ENCODE measurements at regions not wholly inside any gene's neighbourhood (a gene's known extent, or its start where the extent isn't known, plus 50 kb on each side); places are given as distances from the start of the nearest gene placed in this dataset.
"Not testable (repeated sequence)": the region's sequence is repeated elsewhere in the genome, so short reads cannot be mapped to it uniquely, and the experiment has no call there.

DNA sequence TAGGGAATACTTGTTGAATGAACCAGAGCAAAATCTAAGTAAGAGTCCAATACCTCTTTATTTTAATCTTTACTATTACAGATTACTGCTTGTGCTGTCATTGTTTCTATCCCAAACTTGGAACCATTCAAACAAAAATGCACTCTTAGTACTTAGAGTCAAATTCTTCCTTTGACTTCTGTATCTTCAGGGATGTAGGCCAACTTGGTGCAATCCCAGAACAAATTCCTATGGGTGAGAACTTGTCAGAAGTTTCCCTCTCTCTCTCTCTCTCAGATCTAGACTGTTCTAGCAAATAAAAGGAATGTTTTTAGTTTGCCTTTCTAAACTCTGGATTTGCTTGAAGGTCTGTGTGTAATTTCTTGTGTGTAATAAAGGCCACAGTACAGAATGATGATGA lies 329.0 kb upstream of the TMTC4 start:
- Mint-ChIP-seq H3K27ac (no peak overlapping the region), H3K36me3 (no peaks in the 10 kb centered on the region), H3K9me3 (no peaks in the 10 kb centered on the region)
- ATAC-seq = no peak
- no peak for DNase-seq (ENCODE audit: low spot score in 2 of 2)

DNA sequence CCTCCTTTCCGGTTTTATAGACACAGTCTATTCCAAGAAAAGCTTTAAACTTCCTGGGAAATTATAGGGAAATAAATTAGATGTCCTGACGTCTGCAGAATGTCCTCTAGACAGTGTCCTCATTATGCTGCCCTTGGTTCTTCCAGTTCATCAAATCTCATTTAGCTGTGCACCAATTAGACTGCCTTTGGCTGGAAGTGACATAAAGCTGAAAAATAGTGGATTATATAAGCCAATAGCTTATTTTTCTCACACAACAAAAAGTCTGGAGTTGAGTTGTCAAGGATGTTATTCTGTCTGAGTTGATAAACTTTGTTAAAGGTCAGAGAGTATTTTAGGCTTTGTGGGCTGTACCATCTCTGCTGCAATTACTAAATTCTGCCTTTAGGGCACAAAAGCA lies 314.8 kb upstream of the TMTC4 start:
- Mint-ChIP-seq H3K27ac (no peak overlapping the region), H3K9me3 (peaks cover 15 to 16% of the 10 kb centered on the region in 2 donors), H3K36me3 (peaks cover 0 to 10% of the 10 kb centered on the region in 2 donors)
- DNase-seq (ENCODE audit: low spot score in 2 of 2) = no peak
- no peak for ATAC-seq

DNA sequence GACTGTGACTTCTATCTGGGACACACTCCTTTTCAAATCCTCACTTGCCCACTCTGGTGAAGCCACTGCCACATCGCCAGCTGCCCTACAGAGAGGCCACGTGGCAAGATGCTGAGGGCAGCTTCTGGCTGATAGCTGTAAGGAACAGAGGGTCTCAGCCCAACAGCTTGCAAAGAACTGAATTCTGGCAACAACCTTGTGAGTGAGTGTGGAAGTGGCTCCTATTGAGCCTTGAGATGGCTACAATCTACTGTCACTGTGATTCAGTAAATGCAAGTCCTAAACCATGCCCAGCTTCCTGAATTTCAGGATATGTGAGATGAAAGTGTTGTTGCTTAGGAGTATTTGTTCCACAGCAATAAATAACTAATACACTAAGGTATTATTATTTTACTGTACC lies 314.3 kb upstream of the TMTC4 start:
- ATAC-seq = no peak
- peaks cover 0 to 10% of the 10 kb centered on the region in 2 donors for H3K36me3 Mint-ChIP-seq
- DNase-seq (ENCODE audit: low spot score in 2 of 2) = no peak
- H3K9me3 Mint-ChIP-seq = peaks cover 12% of the 10 kb centered on the region in 2 donors
- H3K27ac Mint-ChIP-seq = no peak overlapping the region

DNA sequence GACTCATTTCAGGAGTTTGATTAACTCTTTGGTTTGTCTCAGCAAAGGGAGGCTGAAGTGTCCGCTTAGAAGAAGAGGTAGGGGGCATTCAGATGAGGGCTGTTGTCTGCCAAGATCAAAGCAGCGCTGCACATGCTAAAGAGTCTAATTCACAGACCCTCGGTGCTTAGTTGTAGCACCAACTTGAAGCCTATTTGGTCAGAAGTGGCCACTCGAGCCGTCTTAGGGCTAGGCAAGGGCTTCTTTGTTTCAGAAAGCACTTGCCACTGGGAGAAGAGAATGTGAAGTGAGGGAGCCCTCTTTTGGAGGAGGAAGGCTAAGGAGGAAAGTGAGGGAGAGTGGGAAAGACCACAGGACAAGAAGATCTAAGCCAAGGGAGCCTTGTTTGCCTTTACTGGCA lies 313.4 kb upstream of the TMTC4 start:
- Mint-ChIP-seq H3K9me3 (peaks cover 9% of the 10 kb centered on the region in 2 donors), H3K27ac (no peak overlapping the region), H3K36me3 (peaks cover 0 to 10% of the 10 kb centered on the region in 2 donors)
- no peak for ATAC-seq
- DNase-seq (ENCODE audit: low spot score in 2 of 2) = no peak

DNA sequence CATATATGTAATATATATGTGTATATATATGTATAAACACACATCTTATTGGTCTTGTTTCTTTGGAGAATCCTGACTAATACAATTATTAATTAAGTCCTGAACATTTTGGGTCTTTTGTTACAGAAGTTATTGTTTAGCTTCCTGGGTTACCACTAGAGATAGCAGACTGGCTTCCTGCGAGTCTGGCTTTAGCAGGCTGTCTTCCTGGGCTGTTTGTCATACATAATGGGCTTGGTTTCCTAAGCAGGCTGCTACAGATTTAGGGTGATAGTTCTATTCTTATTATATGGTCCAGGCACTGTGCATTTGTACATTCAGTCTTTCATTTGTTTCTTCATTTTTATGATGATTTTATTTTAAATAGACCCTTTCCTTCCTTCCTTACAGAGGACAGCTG lies 312.0 kb upstream of the TMTC4 start:
- Mint-ChIP-seq H3K27ac (no peak overlapping the region), H3K36me3 (peaks cover 0 to 3% of the 10 kb centered on the region in 2 donors), H3K9me3 (peaks cover 4% of the 10 kb centered on the region in 2 donors)
- DNase-seq (ENCODE audit: low spot score in 2 of 2) (no peak), ATAC-seq (no peak)

DNA sequence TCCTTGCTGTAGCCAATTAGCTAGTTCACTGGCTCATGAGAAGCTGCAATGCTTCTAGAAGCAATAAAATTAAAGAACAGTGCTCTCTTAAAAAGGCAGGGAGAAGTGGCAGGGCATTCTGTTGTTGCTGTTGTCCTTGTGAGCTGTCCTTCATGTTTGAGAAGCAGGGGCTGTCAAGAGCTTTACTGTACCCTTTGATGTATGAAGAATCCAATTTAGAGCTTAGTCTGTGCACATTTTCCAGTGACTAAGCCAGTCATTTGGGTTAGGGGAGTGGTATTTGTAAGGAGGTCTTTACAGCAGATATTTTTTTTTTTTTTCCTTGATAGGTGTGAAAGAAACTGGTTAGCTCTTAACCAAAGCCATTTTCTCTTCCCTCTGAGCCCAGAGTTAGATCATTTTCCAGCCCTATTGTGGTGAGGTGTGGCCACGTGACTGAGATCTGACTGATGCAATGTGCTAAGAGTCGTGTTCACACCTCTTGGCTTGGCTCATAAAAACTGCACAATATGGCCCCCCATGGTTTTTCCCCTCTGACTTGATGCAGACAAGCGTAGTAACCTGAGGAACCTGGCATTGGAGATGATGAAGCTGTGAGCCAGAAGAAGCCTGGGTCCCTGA lies 309.6 kb upstream of the TMTC4 start:
- ATAC-seq (peak in 1 of 2 donors; percentile 43), DNase-seq (ENCODE audit: low spot score in 2 of 2) (no peak)
- Mint-ChIP-seq H3K27ac (no peak overlapping the region), H3K9me3 (no peaks in the 10 kb centered on the region), H3K36me3 (no peaks in the 10 kb centered on the region)

DNA sequence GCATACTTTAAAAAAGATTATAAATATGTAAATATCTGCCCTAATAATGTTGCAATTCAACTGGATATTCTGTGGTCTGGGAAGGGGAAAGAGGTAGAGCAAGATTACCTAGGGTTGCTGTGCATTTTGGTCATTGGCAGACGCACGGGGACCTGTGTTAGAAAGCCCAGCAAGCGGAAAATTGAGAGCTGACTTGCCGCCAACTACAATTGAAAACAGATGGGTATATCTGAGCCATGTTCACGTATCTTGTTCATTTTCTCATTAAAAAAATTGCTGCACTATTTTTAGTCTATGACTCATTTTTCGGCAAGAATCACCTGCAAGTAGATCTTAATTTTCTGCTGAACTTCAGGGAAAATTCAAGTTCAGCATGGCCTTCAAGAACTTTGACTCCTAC lies 308.5 kb upstream of the TMTC4 start:
- Mint-ChIP-seq H3K9me3 (no peaks in the 10 kb centered on the region), H3K27ac (no peak overlapping the region), H3K36me3 (no peaks in the 10 kb centered on the region)
- ATAC-seq (no peak), DNase-seq (ENCODE audit: low spot score in 2 of 2) (no peak)

DNA sequence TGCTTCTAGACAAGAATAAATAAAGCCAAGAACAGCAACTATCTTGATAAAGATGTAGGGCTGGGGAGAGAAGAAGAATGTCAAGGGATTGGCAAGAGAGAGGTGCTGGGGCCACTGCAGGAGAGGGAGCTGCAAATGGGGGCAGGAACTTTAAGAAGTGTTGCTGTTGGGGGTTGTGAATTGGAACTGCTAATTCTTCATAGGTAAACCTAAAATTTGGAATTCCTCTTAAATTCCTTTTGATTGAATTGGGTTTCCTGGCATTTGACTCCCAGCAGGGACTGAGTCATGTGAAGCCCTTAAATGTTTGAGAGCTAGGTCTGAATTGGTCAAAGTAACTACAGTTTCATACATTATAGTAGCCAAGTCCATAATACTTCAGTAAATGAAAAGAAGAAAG lies 305.6 kb upstream of the TMTC4 start:
- Mint-ChIP-seq H3K9me3 (no peaks in the 10 kb centered on the region), H3K36me3 (no peaks in the 10 kb centered on the region), H3K27ac (no peak overlapping the region)
- DNase-seq (ENCODE audit: low spot score in 2 of 2) (no peak), ATAC-seq (no peak)

DNA sequence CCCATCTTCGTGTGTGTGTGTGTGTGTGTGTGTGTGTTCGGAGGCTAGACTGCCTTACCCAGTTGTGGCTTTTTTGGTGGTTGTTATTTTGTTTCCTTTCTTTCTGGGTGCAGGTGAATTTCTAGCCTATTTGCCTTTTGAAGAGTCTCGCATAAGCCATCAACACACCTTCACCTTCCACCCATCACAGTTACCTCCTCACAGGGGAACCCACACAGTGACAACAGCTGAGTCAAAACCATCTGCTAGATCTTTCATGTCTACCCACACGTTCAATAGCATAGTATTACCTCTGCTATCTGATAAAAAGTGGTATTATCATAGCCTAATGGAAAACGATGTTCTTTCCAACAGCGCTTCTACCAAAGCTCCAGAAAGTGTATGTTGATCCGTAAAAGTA lies 303.2 kb upstream of the TMTC4 start:
- Mint-ChIP-seq H3K27ac (no peak overlapping the region), H3K9me3 (no peaks in the 10 kb centered on the region), H3K36me3 (no peaks in the 10 kb centered on the region)
- no peak for DNase-seq (ENCODE audit: low spot score in 2 of 2)
- ATAC-seq = no peak

DNA sequence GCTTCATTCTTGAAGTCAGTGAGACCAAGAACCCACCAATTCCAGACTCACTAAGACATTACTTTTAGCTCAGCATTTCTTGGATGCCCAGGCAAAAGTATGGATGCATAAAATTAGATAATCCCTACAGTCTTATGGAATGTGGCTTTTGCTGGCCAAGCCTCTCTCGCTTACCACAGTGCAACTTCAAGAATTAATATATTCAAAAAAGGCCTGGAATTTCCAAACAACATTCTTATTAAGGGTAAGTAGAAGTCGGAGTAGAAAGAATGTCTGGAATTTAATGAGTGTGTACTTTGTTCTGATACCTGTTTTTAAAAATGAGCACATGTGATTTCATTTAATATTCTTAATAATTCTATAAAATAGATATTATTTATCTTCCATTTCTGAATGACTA lies 302.4 kb upstream of the TMTC4 start:
- no peak overlapping the region for H3K27ac Mint-ChIP-seq
- ATAC-seq (no peak), DNase-seq (ENCODE audit: low spot score in 2 of 2) (no peak)
- H3K36me3 Mint-ChIP-seq = peaks cover 0 to 4% of the 10 kb centered on the region in 2 donors
- peaks cover 0 to 3% of the 10 kb centered on the region in 2 donors for H3K9me3 Mint-ChIP-seq

DNA sequence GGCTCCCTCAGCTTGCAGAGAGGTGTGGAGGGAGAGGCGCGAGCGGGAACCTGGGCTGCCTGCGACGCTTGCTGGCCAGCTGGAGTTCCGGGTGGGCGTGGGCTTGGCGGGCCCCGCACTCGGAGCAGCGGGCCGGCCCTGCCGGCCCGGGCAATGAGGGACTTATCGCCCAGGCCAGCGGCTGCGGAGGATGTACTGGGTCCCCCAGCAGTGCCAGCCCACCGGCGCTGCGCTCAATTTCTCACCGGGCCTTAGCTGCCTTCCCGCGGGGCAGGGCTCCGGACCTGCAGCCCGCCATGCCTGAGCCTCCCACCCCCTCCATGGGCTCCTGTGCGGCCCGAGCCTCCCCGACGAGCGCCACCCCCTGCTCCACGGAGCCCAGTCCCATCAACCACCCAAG lies 301.1 kb upstream of the TMTC4 start:
- H3K27ac Mint-ChIP-seq; H3K36me3 Mint-ChIP-seq; H3K9me3 Mint-ChIP-seq; DNase-seq (ENCODE audit: low spot score in 2 of 2); ATAC-seq: not testable (repeated sequence)

DNA sequence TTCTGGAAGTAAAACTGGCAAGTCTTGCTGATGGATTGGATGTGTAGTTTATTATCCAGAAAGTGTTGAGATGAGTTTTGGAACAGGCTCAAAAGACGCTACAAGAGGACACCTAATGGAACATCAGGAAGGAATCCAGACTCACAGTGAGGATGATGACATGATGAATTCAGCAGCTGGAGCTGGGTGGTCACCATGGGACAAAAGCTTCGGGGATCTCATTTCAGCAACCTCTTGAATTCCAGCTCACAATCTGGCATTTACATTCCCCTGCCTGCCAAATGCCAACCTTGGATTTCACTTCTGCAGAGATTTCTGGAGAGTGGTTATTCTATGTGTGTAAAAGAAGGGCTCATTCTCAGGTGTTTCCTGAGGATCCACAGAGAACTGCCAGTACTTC lies 288.0 kb upstream of the TMTC4 start:
- ATAC-seq (no peak), DNase-seq (ENCODE audit: low spot score in 2 of 2) (no peak)
- Mint-ChIP-seq H3K9me3 (peaks cover 6 to 8% of the 10 kb centered on the region in 2 donors), H3K36me3 (peaks cover 0 to 7% of the 10 kb centered on the region in 2 donors), H3K27ac (no peak overlapping the region)

DNA sequence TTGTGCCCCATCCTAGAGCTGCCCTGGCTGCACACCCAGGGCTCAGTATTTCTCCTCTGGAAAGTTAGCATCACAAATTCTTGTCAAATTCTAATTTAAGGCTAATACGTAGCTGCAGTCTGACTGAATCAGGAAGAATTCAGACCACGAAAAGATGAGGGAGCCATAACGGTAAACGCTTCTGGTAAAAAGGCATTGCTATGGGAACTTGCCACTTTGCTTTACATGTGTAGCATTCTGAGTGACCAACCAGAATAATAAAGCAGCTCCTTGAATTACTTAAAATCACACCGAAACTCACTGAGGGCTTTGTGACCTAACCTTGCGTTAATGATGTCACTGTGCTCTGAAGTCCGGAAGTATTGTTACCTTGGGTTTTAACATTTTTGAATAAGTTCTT lies 286.6 kb upstream of the TMTC4 start:
- Mint-ChIP-seq H3K36me3 (no peaks in the 10 kb centered on the region), H3K9me3 (peaks cover 0 to 3% of the 10 kb centered on the region in 2 donors), H3K27ac (no peak overlapping the region)
- no peak for DNase-seq (ENCODE audit: low spot score in 2 of 2)
- ATAC-seq = no peak

DNA sequence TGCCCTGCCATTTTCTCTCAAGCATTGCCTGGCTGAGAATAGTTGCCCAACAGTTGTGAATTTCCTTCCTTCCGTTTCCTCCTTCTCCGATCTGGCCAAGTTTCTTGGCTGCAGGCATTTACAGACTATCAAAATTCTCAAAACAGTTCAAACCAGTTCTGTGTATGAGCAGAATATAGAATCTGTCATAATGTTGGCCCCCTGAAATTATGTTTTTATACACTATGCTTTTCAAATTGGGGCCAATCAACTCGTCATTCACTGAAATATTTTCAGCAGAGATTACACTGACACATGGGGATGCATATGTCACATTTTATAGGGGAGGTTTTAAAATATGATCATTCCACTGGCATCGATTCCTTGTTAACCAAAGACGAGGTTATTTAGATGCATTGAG lies 284.2 kb upstream of the TMTC4 start:
- H3K27ac Mint-ChIP-seq = no peak overlapping the region
- no peaks in the 10 kb centered on the region for H3K36me3 Mint-ChIP-seq
- H3K9me3 Mint-ChIP-seq = peaks cover 0 to 3% of the 10 kb centered on the region in 2 donors
- DNase-seq (ENCODE audit: low spot score in 2 of 2) (no peak), ATAC-seq (no peak)

DNA sequence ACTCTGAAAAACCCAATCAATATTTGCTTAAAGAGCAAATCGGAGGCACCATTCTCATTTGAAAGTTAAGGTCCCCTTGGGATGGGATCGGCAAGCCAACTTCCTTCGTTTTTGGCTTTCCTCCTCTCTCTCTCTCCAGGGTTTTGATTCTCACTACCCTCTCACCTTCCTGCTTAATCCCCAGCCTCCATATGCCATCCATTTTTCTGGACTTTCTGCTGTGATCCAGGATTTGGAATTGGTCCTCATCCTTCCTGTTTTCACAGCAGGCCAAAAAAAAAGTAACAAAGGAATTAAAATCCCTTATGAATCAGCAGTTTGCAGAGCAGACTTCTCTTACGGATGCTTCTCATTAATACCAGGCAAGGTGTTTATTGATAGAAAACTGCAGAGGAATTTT lies 283.1 kb upstream of the TMTC4 start:
- H3K36me3 Mint-ChIP-seq = no peaks in the 10 kb centered on the region
- ATAC-seq (no peak), DNase-seq (ENCODE audit: low spot score in 2 of 2) (no peak)
- no peak overlapping the region for H3K27ac Mint-ChIP-seq
- H3K9me3 Mint-ChIP-seq = no peaks in the 10 kb centered on the region

DNA sequence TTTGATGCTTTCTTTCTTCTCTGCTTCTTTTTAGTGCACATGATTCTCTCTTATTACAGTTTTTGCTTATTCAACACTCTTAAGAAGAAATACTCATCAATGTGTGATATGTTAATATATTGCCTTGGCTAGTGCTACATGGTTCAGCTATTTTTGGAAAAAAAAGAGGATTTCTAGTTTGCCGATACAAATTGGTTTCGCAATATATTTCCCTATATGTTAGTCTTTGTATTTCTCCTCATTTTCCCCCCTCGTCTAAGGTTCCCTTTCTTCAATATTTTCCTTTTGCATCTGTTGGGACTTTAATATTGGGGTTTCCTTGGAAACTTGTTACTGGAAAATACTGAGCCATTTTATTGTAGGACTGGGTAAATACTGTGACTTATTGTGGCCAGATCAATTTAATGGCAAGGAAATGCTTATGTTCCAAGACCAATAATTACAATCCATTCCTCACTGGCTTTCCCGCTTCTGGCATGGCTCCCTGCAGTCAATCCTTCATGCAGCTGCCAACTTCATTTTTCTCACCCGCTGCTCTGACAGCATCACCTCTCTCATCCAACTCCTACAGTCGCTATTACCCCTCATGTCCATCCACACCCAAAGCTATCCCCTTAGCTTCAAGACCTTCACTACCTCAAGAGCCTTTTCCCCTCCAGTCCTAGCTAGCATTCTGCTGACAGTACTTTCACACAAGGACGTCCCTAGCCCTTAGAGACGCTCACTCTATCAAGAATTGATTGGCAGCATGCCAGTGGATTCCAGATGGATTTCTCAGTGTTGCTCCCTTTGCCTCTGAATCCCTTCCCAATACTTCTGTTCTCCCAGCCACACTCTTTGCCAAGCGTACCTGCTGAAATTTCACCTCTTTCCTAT lies 280.1 kb upstream of the TMTC4 start:
- Mint-ChIP-seq H3K27ac (no peak overlapping the region), H3K36me3 (no peaks in the 10 kb centered on the region), H3K9me3 (no peaks in the 10 kb centered on the region)
- DNase-seq (ENCODE audit: low spot score in 2 of 2) (no peak), ATAC-seq (no peak)

DNA sequence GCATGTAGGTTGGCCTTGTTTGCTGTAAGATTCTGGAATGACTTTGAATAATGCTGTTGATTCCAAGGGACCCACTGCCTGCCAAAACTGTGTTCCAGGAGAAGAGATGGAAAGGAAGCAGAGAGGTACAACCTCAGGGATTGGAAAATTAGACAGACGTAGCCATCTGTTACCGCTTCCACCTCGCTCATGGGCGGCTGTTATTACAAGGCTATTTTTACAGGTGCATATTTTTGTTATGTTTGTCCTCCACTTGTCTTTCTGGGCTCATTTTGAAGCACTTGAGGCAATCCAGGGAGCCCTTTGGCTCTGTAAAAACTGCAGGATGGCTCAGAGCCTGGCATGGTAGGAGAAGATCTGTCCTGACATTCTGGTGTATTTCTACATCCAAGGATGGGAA lies 276.4 kb upstream of the TMTC4 start:
- Mint-ChIP-seq H3K27ac (no peak overlapping the region), H3K36me3 (no peaks in the 10 kb centered on the region)
- no peak for ATAC-seq

DNA sequence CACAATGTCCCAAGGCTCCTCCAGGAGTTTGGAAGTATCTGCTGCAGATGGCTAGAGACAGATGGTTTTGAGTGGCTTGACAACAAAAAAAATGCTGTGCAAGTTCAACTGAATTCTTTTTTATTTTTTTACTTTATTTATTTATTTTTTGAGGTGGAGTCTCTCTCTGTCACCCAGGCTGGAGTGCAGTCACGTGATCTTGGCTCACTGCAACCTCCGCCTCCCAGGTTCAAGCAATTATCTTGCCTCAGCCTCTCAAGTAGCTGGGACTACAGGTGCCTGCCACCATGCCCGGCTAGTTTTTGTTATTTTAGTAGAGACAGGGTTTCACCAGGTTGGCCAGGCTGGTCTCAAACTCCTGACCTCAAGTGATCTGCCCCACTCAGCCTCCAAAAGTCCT lies 274.3 kb upstream of the TMTC4 start:
- not testable (repeated sequence) for ATAC-seq; H3K9me3 Mint-ChIP-seq; H3K36me3 Mint-ChIP-seq; H3K27ac Mint-ChIP-seq; DNase-seq (ENCODE audit: low spot score in 2 of 2)

More for the DNA sequence above, 276.4 kb upstream of the TMTC4 start:
- H3K9me3 Mint-ChIP-seq = peaks cover 0 to 7% of the 10 kb centered on the region in 2 donors
- DNase-seq (ENCODE audit: low spot score in 2 of 2) = no peak

Data from activated naive CD4-positive, alpha-beta T cell treated with anti-CD3 and anti-CD28 coated beads, Interleukin-2, amount 50 U/mL, for 72 hours (primary cell).